Uterus (tissue), 2 donors: ENCODE measurements at regions not wholly inside any gene's neighbourhood (a gene's known extent, or its start where the extent isn't known, plus 50 kb on each side); places are given as distances from the start of the nearest gene placed in this dataset.

Source experiments
- POLR2A ChIP-seq, 2 donors: fragments of 450-650 bp; IDR thresholded peaks; one replicate each; pipeline ENCODE4 v1.6.1; 2016; ENCODE audit warnings: antibody characterized with exemption in 2 of 2, mild to moderate bottlenecking in 1 of 2, moderate library complexity in 1 of 2
- TF ChIP-seq, protein P1 (sequence below), 4 experiments: fragments of 200-600 bp in 2 of 4; fragments of 450-650 bp in 2 of 4; sonication (generic) in 2 of 4; IDR thresholded peaks; one replicate each; pipeline ENCODE4 v1.5.1; 2016 to 2019; ENCODE audit warnings: antibody characterized with exemption in 4 of 4, mild to moderate bottlenecking in 2 of 4, moderate library complexity in 1 of 4

DNA sequence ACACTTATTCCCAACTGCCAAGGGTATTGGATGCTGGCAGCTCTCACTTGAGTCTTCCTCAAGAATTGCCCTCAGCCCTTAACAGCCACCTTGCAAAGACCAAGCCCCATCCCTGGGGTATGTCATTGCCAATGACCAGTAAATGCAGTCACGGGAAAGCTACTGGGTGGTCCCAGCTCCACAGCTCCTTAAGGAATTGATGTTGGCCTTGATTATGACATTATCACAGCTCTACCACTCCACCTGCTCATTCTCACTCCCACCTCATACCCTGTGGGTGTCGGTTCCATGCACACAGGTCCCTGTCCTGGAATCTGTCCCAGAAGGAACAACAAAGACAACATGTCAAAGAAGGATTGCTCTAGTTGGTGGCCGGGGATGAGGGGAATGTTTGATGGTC, 60.5 kb upstream of the GJB5 start:
- no peak for TF ChIP-seq POLR2A (IDR thresholded peaks at IDR 0.05)
- TF ChIP-seq, protein P1, sequence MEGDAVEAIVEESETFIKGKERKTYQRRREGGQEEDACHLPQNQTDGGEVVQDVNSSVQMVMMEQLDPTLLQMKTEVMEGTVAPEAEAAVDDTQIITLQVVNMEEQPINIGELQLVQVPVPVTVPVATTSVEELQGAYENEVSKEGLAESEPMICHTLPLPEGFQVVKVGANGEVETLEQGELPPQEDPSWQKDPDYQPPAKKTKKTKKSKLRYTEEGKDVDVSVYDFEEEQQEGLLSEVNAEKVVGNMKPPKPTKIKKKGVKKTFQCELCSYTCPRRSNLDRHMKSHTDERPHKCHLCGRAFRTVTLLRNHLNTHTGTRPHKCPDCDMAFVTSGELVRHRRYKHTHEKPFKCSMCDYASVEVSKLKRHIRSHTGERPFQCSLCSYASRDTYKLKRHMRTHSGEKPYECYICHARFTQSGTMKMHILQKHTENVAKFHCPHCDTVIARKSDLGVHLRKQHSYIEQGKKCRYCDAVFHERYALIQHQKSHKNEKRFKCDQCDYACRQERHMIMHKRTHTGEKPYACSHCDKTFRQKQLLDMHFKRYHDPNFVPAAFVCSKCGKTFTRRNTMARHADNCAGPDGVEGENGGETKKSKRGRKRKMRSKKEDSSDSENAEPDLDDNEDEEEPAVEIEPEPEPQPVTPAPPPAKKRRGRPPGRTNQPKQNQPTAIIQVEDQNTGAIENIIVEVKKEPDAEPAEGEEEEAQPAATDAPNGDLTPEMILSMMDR (IDR thresholded peaks at IDR 0.05), result no peak
